ENCODE measurements at regions not wholly inside any gene's neighbourhood (a gene's known extent, or its start where the extent isn't known, plus 50 kb on each side); places are given as distances from the start of the nearest gene placed in this dataset.
"Not testable (repeated sequence)": the region's sequence is repeated elsewhere in the genome, so short reads cannot be mapped to it uniquely, and the experiment has no call there.

DNA sequence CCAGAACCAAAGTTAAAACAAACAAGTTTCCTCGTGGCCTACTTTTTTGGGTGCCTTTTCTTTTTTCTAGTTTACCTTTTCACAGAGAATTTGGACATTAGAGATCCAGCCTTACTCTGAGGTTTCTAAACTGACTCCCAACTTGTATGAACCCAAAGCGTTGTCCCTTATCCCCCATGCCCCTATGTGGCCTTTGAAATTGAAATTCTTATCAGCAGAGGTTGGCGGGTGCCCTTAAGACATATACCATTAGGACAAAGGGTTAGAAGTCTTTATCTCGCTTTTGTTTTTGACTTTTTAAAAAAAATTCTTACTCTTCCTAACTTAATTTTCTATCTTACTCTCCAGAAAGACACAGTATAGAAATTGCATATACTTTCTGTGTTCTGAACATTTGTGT is 76.3 kb upstream of the C7orf33 start:
- DNase-seq (ENCODE audit: low read depth in 2 of 2): no peak

DNA sequence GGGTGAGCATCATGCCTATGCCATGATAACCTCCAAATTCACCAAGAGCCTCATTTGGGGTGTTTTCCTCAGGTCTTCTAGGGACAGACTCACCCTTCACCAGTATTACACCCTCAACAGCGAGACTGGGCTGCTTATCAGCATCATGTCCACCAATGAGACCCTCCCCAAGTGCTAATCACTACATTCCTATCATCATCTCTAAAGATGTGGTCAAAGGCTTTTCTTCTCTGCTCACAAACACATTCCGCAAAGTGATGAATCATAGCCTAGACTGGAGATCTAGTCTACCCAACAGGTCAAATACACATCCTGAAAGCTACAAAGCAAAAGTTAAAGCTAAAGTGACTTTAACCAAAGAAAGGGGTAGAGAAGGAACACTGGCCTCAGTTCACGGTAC is 75.3 kb upstream of the C7orf33 start:
- DNase-seq (ENCODE audit: low read depth in 2 of 2): no peak

DNA sequence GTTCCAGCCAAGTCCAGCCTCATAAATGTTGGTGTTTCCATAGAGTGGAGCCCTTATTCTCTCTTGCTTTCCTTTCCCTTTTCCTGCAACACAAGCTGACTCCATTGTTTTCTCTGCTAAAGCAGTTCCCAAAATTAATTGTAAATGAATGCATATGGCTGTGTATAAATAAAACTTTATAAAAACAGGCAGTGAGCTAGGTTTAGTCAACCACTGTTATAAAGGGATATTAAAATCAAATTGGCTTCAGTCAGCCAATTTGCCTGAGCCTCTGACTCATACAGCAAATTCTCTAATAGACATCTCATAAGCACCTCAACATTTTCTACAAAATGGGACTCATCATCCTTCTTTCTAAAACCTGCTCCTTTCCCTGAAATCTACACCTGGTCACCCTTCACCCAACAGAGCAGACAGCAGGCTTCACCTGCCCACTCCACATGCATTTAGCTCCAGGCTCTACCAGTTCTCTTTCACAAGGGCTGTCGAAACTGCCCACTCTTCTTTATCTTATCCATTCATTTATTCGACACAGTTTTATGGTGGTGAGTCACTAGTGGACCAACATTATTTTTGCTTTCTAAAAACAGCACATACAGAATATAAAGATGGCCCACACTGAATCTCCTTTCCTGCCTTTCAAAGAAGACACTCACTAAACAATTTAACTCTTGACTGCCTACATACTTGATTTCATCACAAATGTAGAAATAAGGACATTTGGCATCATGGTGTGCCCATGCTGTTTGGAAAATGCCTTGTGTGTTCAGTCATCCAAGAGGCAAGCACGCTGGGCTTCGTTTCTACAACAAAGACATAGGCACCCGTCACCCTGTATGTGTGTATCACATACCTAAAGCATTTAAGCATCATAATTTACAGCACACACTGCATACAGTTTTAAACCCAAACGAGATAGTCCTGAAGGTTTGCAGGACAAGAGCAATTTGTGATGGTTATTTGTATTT is 74.6 kb upstream of the C7orf33 start:
- DNase-seq (ENCODE audit: low read depth in 2 of 2): no peak

DNA sequence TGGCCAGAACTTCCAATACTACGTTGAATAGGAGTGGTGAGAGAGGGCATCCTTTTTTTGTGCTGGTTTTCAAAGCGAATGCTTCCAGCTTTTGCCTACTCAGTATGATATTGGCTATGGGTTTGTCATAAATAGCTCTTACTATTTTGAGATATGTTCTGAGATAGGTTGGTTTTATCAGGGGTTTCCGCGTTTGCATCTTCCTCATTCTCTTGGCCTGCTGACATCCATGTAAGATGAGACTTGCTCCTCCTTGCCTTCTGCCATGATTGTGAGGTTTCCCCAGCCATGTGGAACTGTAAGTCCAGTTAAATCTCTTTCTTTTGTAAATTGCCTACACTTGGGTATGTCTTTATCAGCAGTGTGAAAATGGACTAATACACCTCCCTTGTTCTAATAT is 71.2 kb upstream of the C7orf33 start:
- not testable (repeated sequence) for DNase-seq (ENCODE audit: low read depth in 2 of 2)

DNA sequence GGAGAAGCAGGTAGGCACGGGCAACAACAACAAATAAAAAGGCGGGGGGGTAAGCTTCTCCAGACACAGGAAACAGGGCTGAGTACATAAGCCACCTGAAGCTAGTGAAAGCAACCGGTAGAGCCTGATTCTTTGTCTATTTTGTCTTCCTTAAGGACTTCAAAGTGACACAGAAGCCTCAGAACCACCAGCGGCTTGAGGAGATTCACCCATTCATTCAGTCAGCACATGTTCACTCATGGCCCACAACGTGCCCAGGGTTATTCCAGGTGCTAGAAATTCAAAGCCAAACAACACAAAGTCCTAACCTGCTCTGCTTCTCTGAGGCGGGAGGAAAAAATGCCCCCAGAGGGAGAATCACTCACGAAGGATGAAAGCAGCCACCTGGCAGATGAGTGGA is 69.3 kb upstream of the C7orf33 start:
- DNase-seq (ENCODE audit: low read depth in 2 of 2): no peak

DNA sequence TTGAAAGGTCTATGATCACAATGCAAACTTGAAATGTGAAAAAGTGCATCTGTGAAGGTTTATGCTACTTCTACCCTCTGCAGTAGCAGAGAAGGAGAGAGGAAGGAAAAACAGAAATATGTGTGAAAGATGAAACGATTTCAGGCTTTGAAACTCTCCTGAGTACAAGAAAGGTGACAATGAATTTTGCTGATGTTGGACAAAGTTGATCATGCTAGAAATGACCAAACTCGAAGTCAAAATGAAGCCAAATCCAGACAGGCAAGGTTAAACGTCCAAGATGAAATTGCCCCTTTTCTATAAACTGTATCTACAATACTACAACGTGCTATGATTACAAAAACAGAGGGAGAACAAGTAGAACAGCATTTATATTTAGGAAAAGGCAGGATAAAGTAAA is 67.0 kb upstream of the C7orf33 start:
- DNase-seq (ENCODE audit: low read depth in 2 of 2): no peak

DNA sequence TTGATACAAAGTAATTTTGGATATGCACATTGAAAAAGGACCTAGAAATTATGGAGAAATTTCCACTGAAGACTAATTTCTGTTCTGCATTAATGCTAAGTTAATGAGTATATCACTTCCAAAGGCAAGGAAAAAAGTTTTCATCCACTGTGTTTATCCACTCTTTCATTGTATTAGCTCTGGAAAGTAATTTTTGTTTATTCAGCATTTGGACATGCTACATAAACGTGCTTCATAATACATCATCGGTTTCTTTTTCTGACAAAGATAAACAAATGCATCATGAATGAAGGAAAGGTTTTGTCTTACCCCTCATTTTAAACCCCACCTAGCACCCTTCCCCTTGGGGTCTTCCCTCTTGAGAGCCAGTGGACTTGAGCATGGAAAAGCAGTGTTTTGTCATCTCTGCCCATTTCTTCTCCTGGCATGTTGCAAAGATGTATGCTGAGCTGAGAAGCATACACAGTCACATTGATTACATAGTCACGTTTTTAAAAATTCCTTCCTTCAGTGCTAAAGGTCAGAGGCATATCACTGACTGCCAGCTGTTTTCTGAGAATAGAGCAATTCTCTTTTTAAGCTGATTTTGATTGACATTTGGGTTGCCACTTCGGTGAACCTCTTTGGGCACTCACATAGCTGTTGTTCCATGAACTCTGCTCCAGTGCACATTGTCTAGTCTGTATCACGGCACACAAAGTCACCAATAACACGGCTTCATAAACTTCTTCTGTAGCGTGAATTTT is 65.9 kb upstream of the C7orf33 start:
- no peak for DNase-seq (ENCODE audit: low read depth in 2 of 2)

DNA sequence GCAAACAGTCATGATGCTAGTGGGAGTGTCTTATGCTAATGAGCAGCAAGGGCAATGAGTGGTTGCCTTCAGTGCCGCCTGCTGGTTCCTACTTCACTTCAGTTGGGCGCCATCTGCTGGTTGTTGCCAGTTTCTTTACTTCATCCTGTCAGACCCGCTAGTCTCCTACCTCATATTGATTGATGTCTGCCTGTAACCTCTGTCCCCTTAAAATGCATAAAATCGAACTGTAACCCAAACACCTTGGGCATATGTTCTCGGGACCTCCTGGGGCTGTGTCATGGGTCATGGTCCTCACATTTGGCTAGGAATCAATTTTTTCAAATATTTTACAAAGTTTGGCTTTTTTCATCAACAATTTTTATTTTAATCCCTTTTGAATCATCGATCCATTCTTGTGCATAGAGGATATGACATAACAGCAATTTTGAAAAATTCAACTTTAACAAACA is 62.8 kb upstream of the C7orf33 start:
- peak; percentile 64 to 76 for DNase-seq (ENCODE audit: low read depth in 2 of 2)

DNA sequence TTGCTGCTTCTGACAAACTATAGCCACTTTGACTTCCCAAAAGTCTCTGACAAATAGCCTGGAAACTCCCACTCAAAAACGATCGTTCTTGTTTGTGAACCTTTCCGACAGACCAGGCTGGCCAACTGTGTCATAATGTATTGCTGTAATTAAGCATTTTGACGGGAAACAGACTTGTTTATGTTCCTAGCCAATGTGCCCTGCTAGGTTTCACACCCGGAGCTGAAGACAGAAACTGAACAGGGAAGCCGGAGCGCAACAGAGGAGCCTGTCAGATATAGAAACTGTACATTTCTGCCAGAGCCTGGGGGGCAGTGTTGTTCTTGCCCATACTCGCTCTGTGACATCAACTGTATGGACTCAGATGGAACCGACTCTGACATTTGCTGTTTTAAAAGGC is 55.3 kb upstream of the C7orf33 start:
- no peak for DNase-seq (ENCODE audit: low read depth in 2 of 2)

DNA sequence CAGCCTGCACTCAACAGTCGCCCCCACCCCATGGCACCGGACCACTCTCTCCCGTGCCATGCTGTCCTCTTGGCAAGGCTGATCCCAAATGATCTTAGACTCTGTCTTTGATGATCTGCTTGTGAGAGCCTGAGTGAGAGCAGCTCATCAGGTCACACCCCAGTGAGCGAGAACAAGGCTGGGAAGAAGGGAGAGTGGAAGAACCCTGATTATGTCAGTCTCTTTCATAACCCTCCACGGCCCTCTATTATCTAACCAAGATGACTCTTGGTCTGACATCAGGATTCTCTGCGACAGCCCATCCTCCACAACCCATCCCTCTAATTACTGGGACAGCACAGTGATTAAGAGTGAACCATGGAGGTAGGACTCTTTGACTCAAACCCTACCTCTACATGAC is 53.1 kb upstream of the C7orf33 start:
- no peak for DNase-seq (ENCODE audit: low read depth in 2 of 2)

DNA sequence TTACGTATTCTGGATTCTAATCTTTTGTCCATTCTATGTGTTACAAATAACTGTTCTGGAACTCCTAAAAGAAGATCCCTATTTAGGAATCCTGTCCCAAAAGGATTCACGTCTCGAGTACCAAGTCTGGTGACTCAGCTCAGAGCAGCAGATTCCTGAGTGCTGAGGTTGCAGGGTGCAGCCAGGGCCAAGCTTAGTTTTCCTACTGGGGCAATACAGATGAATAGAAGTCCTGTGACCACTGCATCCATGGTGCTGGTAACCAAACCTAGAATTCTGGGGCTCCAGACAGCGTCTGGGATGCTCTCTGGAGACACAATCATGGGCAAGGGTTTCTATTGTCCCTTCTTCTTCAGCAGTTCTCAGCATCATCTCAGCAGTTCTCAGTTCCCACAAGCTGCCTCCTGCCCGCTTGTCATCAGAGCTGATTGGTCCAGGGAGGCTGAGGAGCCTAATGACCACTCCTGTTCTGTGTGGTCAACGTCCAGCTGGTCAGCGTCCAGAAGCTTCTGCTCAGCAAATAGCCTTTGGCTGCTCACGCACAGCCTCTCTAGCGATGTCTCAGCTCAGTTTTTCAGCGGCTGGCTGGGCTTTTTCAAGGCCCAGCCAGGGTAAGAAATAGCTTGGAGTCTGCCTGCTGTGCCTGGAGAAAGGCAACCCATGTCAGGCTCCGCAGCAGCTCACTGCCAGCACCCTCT is 50.4 kb upstream of the C7orf33 start:
- DNase-seq (ENCODE audit: low read depth in 2 of 2): no peak
